ENCODE measurements at regions not wholly inside any gene's neighbourhood (a gene's known extent, or its start where the extent isn't known, plus 50 kb on each side); places are given as distances from the start of the nearest gene placed in this dataset.

DNA sequence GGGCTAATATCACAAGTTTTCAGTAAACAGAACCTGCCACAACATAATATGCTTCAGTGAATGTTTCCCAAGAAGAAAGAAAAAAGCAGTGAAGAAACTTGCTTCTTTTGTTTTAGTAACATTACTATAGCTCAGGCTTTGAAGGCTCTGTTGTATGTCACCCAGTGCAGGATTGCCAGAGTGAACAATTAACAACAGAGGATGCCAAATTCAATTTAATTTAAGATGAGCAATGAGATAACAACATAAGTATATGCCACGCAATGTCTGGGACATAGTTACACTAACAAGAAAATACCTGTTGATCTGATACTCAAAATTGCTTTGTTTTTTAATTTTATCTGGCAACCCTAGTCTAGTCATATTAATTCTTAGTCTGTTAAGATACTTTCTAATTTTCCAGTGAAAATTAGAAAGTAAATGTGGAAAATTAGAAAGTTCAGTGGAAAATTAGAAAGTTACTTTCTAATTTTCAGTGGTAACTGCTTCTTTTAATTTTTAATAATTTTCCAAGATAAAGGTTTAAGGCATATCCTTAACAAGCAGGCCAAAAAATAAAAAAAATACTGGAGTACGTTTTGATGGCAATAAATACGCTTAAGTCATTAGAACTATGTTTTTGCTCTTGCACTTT is 336.3 kb downstream of the SLITRK6 start:
- DNase-seq, result no peak

DNA sequence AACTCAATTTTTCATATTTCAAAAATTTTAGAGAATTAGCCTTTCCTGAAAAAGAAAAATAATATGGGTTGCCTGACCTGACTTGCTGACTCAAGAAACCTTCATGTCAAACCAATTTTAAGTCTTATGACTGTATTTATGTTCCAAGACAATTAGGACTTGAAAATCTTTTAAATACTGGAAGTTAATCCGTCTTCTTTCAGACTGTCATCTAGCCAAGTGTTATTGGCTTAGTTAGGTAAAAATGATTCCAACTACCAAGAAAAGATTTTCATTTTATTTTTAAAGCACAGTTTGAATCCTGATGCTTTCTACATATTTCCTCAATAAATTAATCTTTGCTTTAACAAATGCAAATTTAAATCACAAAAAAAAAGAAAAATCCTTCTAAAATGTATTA is 337.6 kb downstream of the SLITRK6 start:
- DNase-seq, result no peak

DNA sequence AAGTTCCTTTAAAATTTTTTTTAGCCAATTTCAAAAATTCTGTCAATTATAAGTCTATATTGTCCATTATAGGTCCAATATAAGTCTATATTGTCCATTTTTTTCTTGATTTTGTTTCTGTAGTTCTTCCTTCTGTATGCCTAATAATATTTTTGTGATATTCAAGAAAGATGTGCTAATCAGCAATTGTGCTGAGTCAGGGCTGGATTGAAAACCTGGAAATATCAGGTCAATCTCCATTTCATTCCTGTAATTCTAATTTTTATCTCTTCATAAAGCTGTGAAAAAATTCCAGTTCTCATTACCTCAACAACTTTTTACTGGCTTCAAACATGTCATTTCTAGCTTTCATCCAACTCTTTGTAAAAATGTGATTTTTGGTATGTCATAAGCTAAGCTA is 353.7 kb downstream of the SLITRK6 start:
- no peak for DNase-seq

DNA sequence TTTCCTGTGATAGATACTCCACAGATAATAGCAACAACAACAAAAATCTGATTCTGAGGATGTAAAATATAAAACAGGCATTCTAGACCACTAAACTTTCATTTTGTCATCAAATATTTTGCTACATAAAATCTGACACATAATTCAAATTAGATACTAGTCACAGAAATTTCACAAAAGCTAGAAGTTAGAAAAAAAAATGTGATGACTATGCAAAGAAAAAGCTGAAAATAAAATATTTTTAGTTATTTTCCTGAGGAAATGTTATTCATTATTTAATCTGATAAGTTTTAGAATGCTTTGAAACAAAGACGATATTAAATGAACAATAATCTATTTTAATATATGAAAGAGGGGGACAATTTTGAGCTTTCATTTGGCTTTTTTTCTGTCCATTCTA is 357.2 kb downstream of the SLITRK6 start:
- no peak for DNase-seq

DNA sequence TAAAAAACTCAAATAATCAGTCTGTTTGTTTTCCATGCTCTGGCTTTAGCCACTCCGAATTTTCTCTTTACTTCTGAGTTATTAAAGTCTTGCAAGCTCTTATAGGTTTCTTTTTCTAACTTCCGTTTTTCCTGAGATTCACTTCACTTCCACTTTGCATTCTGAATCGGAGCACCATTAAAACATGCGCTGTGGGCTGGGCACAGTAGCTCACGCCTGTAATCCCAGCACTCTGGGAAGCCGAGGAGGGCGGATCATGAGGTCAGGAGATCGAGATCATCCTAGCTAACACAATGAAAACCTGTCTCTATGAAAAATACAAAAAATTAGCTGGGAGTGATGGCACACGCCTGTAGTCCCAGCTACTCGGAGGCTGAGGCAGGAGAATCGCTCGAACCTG is 357.9 kb downstream of the SLITRK6 start:
- DNase-seq, result no peak

DNA sequence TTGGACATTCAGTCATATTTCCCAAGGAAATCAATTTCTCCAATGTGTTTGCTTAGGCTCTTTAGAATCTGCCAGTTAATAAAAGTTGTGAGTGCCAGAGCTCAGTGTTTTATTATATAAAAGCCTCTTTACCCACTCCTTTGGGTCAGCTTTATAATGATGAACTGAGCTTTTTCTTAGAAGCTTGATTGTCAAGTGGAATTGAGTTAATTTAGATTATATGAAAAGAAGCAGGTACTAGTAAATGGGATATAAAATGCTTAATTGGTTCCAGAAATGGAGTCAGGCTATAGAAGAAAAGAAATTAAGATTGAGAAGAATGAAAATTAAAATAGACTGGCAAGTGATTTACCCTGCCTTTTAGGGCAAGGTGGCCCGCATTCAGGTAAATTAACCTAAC is 363.2 kb downstream of the SLITRK6 start:
- no peak for DNase-seq

DNA sequence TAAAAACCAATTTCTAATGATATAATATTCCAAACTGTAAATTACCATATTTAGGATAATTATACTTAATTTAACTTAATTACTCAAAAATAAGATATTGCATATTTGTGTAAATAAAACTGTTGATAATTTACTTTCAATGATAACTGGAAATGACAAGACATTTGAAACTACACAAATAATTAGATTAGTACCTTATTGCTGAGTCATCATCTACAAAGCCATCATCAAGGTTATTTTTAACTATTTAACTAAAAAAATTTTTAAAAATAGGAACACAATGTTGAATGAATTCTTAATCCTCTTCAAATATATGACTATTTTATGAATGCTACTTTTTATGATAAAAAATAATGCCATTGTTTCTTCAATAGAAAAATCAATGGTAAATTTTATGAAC is 364.3 kb downstream of the SLITRK6 start:
- DNase-seq, result no peak

DNA sequence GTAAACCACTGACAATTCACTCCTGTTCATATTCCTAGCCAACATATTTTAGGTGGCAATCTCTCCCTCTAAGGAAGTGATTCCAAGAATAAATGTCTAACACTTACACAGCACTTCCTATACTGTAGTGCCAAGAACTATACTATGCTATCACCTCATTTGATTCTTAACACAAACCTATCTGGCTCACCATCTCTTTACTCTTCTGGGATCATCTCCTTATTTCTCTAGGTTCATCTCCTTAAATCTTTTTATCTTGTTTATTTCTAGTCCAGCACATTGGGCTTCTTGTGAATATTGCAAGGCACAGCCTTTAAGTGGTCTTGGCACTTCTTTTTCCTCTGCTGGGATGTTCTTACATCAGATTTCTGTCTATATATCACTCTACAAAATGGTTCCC is 366.3 kb downstream of the SLITRK6 start:
- DNase-seq, result no peak

DNA sequence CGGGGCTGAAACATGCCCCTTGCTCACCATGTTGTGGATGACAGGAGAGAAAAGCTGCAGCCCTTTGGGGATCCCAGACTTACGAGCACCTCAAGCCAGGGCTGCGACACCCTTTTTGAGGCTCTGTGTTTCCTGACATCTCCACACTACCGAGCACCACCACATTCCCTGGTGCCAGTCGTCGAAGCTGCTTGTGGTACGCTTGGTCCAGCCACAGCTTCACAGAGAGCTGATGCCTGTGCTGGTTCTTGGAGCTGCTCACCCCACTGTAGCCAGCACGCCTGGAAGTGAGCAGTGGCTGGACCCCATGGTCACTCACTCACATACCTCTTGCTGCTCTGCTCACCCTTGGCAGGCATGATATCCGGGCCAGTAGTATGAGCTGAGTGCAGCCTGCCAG is 367.5 kb downstream of the SLITRK6 start:
- DNase-seq, result no peak

DNA sequence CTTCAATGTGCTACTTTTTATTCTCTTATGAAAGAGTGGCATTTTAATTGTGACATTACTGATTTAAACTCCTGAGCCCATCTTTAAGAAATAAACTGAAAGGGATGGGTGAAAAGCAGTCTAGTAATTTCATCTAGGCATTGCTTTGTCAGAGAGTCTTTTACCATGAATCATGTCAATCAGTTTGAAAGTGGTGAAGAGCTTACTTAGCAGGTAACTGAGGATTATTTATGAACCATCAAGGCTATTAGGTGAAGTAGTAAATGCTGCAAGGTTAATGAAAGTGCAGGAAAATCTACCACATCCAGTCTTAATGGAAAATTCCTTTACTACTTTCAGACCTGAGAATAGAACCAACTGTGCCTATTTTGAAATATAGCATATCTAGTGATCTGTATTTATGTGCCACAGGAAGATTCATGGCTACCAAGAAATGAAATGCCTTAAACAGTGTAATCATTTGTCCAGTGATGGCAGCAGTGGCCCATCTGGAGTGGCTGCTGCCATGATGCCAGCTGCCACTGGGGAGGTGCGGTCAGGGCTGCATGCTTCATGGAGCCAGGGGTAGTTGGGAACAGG is 368.9 kb downstream of the SLITRK6 start:
- DNase-seq, result no peak

DNA sequence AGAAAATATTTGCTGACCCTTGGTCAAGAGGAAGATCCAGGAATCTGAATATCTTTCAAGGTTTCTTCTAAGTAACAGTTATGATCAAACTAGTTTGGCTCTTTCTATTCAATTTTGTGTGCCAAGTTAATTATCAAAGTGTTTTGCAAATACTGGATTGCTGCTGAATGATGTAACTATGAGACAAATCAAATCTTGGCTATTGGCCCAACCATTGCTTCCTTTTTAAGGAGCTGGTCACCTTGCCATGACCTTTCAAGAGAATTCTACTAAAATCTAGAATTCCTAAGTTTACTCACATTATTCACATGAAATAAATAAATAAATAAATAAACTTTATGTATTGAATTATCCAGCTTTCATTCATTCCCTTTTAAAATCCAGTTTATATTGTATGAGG is 371.8 kb downstream of the SLITRK6 start:
- DNase-seq, result no peak

DNA sequence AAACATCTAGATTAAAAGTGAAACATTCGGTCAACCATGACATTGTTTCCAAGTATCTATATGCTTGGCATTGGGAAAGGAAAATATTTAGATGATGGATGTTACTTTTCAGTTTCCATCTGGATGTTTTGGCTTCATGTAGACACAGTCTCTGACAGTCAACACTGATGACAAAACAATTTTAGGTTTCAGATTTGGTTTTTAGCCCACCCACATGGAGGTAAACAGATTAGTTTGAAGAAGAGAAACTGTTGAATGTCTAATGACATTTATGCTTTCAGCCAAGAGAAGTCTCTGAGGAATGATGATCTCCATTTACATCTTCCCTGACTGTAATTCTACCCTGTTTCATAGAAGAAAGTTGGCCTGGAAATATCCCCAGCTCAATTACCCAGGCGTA is 379.1 kb downstream of the SLITRK6 start:
- no peak for DNase-seq

DNA sequence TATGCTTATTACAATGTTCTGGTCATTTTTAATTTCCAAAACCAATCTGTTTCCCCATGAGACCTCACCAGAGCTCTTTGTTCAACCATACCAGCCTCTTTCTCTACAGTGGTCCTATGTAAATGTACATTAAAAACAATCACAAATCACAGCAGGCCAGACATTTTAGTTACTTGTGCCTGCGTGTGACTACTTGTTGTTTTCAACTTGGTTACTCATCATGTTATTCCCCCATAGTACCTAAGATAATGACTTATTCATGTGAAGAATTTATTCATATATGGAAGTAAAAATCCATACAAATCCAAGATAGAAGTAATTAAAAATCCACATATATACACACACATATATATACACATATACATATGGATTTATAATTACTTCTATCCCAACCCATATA is 379.6 kb downstream of the SLITRK6 start:
- DNase-seq, result no peak

DNA sequence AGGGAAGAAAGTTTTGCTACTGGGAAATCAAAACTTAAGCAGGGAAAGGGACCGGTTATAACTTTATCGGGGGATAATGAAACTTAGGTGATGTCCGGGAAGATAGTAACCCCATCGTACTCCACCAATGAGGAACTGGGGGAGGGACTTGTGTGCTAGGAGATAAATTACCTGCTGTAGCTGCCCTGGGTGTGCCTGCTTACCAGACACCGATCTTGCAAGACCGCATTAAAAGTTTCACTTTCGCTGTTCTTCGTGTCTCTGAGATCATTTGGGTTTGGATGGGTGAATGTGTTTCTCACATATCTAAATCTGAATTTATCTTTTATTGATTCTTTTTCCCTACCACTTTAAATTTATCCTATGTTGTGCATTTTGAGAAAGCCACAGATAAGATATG is 381.4 kb downstream of the SLITRK6 start:
- no peak for DNase-seq

DNA sequence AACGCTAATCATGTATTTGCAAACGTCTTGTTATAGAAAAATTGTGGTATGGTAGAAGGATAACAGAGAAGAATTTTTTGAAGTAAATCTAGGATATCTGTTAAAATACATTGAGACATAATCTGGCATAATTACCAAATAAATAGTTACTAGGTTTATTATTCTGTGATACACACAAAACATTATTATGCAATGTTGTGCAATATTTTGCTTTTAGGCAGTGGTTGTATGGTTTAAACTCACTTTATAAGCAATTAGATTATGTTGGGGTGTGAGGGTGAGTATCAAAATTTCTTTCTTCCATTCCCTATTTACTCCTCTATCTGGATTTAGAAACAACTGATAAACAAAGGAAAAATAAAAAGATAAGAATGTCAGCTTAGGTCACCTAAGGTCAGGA is 385.6 kb downstream of the SLITRK6 start:
- DNase-seq, result no peak

DNA sequence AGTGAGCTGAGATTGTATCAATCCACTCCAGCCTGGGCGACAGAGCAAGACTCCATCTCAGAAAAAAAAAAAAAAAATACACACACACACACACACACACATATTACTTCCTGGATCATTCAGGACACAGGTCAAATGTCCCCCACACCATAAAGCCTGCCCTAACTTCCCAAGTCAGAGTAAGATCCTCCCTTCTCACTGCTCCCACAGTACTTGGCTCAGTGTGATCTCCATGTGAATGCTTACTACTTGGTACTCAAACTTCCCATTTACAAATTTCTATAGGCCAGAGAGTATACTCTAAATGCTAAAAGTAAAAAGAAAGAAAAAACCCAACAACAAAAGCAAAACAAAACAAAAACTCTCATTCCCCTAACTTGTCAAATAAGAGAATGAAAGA is 386.8 kb downstream of the SLITRK6 start:
- no peak for DNase-seq

DNA sequence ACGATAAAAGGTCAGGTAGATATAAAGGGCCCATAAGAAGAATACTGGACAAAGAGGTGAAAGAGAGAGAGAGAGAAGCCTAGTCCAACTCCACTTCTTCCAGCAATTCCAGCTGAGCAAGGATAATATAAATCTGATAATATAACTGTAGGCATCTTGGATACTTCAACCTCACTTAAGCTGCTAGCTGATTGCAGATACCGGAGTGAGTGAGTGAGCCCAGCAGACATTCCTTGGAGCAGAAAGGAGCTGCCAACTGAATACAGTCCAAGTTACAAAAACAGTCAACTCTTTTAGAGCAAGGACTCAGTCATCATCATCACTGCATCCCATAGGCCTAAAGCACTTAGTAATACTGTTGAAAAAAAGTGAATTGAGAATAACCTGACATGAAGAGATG is 387.6 kb downstream of the SLITRK6 start:
- DNase-seq, result no peak

DNA sequence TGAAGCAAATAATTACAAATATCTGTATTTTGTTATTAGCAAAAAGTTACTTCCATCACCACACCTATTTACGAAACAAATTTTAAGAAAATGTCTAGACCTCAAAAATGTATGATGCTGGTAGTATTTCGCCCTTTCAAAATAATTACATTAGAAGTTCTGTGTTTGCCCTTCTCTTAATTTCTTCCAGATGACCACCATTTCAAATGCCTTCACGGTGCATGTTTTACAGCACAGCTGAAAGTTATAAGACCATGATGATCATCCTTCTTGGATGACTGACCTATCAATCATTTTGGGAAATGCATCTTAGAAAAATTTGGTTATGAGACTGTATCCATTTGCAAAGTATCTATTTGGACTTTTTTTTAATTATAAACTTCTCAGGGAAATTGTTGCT is 390.8 kb downstream of the SLITRK6 start:
- no peak for DNase-seq

DNA sequence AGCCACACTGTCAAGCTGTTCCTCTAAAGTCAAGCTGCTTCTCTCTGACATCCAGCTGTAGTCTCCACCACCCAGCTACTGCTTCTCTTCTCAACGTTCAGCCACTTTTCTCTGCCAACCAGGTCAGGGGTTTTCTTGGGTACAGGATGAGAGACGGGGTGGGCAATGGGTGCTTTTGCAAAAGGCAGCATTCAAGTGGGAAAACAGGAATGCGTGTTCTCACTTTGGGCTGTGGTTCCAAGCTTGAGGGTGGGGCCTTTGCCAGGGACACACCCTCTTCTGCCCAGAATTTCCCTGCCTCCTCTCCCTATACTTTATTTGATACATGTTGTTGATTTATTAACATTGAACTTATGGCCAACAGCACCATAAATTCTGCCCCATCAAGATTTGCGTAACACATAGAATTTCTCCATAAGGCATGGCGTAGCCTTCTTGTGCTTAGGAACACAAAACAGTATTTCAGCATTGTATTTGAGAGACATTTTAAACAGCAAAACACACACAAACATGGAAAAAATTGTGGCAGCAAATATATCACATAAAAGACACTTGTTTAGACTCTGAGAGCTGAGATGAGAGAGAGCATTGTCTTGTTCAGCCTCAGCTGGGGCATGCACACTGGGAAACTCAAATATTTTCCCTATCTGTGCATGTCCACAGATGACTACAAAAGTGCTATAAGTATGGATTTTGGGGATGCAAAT is 392.8 kb downstream of the SLITRK6 start:
- no peak for DNase-seq

DNA sequence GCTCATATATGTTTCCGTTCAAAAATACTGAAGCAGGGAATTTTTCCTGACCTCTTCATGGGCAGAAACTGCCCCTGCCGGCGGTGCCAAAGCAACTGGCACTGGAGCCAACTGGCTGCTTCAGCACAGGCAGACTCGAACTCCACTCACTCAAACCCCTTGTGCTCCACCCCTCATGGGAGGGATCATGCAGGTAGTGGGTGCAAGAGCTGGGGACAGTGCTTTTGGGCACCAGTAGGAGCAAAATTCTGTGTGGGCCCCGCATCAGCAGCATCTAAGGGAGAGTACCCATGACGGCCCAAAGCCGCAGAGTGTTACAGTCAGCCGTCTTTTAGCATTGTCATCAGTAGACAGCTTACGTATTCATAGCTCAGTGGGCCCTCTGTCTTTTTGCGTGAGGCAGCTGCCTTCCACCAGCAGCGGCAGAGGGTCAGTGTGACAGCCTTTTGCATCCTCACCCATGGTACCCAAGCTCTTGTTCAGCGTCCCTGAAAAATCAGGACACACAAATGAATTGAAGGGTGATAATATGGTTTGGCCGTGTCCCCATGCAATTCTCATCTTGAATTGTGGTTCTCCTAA is 393.8 kb downstream of the SLITRK6 start:
- DNase-seq, result no peak

DNA sequence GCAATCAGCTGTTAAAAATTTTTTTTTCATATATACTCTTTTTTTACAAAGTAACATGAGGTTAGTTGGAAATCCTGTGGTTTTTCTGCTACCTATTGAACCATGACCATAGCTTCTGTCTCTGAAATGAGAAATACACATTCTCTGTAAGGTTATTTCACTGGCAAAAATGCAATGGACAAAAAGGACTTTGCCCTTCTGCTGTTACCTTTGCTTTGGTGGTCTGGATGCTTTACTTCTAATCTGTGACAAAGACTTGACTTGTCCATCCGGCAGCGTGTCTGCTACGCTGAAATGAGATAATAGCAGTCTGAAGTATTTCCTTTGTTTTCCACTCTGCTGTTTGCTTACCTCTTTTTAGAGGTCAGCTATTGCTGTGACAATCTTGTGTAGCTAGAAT is 412.8 kb downstream of the SLITRK6 start:
- peak; percentile 2 for DNase-seq

DNA sequence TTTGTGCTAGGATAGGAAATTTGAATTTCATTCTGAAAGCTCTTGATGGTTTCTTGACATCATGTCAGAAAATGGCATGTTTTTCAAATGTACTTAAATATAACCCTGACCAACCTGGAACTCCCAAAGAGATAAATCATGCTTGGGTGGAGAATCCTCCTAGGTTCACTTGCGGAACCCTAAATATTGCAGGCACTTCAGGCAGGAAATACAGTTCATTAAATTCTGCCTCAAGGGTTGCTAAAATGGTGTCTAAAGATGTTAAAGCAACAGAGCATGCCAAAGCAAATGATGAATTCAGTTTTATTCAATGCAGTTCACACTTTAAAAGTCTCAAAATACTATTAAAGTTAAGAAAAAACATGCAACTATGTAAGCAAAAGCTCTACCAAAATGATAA is 415.9 kb downstream of the SLITRK6 start:
- no peak for DNase-seq

DNA sequence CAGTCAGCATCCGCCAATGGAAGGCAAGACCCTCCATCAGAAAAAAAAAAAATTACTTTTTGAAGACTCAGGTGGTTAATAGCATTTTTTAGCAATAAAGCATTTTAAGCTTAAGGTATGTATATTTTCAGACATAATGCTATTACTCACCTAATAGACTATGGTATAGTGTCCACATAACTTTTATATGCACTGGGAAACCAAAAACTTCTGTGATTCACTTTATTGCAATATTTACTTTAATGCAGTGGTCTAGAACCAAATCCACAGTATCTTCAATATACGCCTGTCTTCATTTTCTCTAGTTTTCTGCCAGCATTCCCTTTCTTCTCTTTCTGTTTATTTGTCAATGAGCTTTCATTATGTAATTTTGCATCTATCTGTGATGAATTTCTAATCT is 418.1 kb downstream of the SLITRK6 start:
- DNase-seq, result no peak

DNA sequence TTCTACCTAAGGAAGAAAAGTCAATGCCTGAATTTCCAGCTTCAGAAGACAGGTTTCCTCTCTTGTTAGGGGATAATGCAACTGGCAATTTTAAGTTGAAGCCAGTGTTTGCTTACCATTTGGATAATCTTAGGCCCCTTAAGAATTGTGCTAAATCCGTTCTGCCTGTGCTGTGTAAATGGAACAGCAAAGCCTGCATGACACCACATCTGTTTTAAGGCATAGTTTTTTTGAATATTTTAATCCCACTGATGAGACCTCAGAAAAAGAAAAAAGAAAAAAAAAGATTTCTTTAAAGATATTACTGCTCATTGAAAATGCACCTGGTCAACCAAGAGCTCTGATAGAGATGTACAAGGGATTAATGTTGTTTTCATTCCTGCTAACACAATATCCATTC is 419.2 kb downstream of the SLITRK6 start:
- DNase-seq, result no peak

All from right kidney (tissue), 1 donor.